OCI-LY7 (cell line): ENCODE measurements at regions not wholly inside any gene's neighbourhood (a gene's known extent, or its start where the extent isn't known, plus 50 kb on each side); places are given as distances from the start of the nearest gene placed in this dataset.

Source experiments
- BruUV-seq: library from RNA; stranded (reverse); fragments of 400-500 nt; replicated peaks from 2 replicates; lab custom pipeline; 2021; lab: Mats Ljungman, UMichigan
- CTCF ChIA-PET: fragments of 300-600 bp; sonication (Branson Sonifier 250); formaldehyde crosslinking; loops from one replicate; lab custom pipeline; 2022; ENCODE audit warnings: antibody characterized with exemption; ENCODE audit not compliant: unreplicated experiment; lab: Charles Lee
- POLR2A ChIA-PET: fragments of 300-600 bp; sonication (Branson Sonifier 250); formaldehyde crosslinking; loops from one replicate; lab custom pipeline; 2022; ENCODE audit warnings: antibody characterized with exemption; lab: Charles Lee
- DNase-seq: peaks from one replicate; pipeline ENCODE4 v3.0.0-alpha.2; 2015; ENCODE audit warnings: low spot score
- H2AFZ ChIP-seq: fragments of 200-600 bp; sonication (generic), shearing (Covaris generic); 2 replicates; pipeline ENCODE4 v1.6.1; 2014; ENCODE audit warnings: mild to moderate bottlenecking, antibody characterized with exemption, low read length, moderate library complexity
- H3K27ac ChIP-seq: fragments of 200-600 bp; sonication (generic); 2 replicates; pipeline ENCODE4 v1.5.1; 2014; ENCODE audit warnings: mixed run types, low read depth, mild to moderate bottlenecking, moderate library complexity, low read length, inconsistent platforms; ENCODE audit not compliant: poor library complexity, severe bottlenecking
- H3K36me3 ChIP-seq: fragments of 200-600 bp; sonication (generic); 2 replicates; pipeline ENCODE4 v1.6.1; 2014; ENCODE audit warnings: mild to moderate bottlenecking, antibody characterized with exemption, low read length, moderate library complexity, mixed read lengths; ENCODE audit not compliant: insufficient read depth
- H3K4me1 ChIP-seq: fragments of 200-600 bp; sonication (generic); 2 replicates; pipeline ENCODE4 v1.5.1; 2014; ENCODE audit warnings: mild to moderate bottlenecking, low read length; ENCODE audit not compliant: insufficient read depth, poor library complexity, severe bottlenecking
- H3K4me2 ChIP-seq: fragments of 200-600 bp; sonication (generic); 2 replicates; pipeline ENCODE4 v1.6.1; 2014; ENCODE audit warnings: mild to moderate bottlenecking, low read length
- H3K4me3 ChIP-seq: fragments of 200-600 bp; sonication (generic); 2 replicates; pipeline ENCODE4 v1.5.1; 2014; ENCODE audit warnings: mild to moderate bottlenecking, low read depth, low read length; ENCODE audit not compliant: poor library complexity, severe bottlenecking
- H3K79me2 ChIP-seq: fragments of 200-600 bp; sonication (generic); 2 replicates; pipeline ENCODE4 v1.6.1; 2016; ENCODE audit warnings: low read depth, mild to moderate bottlenecking, low read length, moderate library complexity, mixed read lengths; ENCODE audit not compliant: insufficient read depth
- H3K9me2 ChIP-seq: fragments of 200-600 bp; sonication (generic); 2 replicates; pipeline ENCODE4 v1.6.1; 2016; ENCODE audit warnings: mild to moderate bottlenecking, low read length, mixed read lengths; ENCODE audit not compliant: insufficient read depth
- H3K9me3 ChIP-seq: fragments of 200-600 bp; sonication (generic); 2 replicates; pipeline ENCODE4 v1.6.1; 2014; ENCODE audit warnings: mild to moderate bottlenecking, mixed run types, low read length, mixed read lengths
- H4K20me1 ChIP-seq: fragments of 200-600 bp; sonication (generic); 2 replicates; pipeline ENCODE4 v1.6.1; 2014; ENCODE audit warnings: mild to moderate bottlenecking, antibody characterized with exemption, low read length, moderate library complexity, mixed read lengths; ENCODE audit not compliant: insufficient read depth
- EZH2phosphoT487 ChIP-seq: fragments of 200-600 bp; sonication (generic); IDR thresholded peaks from 2 replicates; pipeline ENCODE4 v1.6.1; 2018; ENCODE audit warnings: low read depth, borderline replicate concordance, mild to moderate bottlenecking, mixed run types, antibody characterized with exemption, low read length, moderate library complexity, mixed read lengths
- intact Hi-C: fragments of 100-400 bp; cut with micrococcal nuclease; formaldehyde crosslinking; loops from one replicate; pipeline ENCODE4 v1.10.0; 2022; ENCODE audit not compliant: unreplicated experiment
- TF ChIP-seq, protein P1 (sequence below): fragments of 200-600 bp; sonication (generic); conservative IDR thresholded peaks from 2 replicates; pipeline ENCODE4 v1.5.1; 2014; ENCODE audit warnings: mild to moderate bottlenecking, antibody characterized with exemption, low read length, moderate library complexity, mixed read lengths

DNA sequence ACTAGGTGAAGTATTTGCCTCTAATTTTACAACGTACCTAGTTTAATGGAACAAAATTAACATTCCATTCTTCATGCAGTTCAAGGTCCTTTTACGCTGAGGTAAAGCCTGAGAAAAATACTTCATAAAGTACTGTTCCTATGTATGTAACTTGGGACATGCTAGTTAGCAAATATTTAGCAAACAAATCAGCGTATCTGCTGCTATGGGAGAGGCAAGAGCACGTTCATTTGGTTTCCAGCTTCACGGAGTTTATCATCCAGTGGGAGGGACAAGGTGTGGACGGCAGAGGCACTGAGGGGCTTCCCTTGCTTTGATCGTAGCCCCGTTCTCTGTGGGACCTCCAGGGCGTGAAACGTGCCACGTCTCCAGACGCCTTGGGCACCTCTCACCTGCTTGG is 248.8 kb downstream of the IRS2 start:
- Histone ChIP-seq H3K27ac (no peak overlapping the region), H3K79me2 (no peaks in the 10 kb centered on the region), H3K9me2 (no peaks in the 10 kb centered on the region), H4K20me1 (no peaks in the 10 kb centered on the region), H3K4me3 (no peak overlapping the region), H2AFZ (no peak overlapping the region), H3K4me2 (no peak overlapping the region), H3K36me3 (no peaks in the 10 kb centered on the region), H3K4me1 (no peaks in the 10 kb centered on the region), H3K9me3 (no peaks in the 10 kb centered on the region)
- TF ChIP-seq, protein P1, sequence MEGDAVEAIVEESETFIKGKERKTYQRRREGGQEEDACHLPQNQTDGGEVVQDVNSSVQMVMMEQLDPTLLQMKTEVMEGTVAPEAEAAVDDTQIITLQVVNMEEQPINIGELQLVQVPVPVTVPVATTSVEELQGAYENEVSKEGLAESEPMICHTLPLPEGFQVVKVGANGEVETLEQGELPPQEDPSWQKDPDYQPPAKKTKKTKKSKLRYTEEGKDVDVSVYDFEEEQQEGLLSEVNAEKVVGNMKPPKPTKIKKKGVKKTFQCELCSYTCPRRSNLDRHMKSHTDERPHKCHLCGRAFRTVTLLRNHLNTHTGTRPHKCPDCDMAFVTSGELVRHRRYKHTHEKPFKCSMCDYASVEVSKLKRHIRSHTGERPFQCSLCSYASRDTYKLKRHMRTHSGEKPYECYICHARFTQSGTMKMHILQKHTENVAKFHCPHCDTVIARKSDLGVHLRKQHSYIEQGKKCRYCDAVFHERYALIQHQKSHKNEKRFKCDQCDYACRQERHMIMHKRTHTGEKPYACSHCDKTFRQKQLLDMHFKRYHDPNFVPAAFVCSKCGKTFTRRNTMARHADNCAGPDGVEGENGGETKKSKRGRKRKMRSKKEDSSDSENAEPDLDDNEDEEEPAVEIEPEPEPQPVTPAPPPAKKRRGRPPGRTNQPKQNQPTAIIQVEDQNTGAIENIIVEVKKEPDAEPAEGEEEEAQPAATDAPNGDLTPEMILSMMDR, result no peak
- no peak for TF ChIP-seq EZH2phosphoT487
- no peak for DNase-seq
- CTCF ChIA-PET, result no interaction called here
- no TSS peak for BruUV-seq
- POLR2A ChIA-PET, result interaction anchor here (0.6 kb wide), 1 partner anchor 41 kb away, joined by 3 read pairs; no protein-coding TSS in a partner anchor
- intact Hi-C loops, result no loop called here

DNA sequence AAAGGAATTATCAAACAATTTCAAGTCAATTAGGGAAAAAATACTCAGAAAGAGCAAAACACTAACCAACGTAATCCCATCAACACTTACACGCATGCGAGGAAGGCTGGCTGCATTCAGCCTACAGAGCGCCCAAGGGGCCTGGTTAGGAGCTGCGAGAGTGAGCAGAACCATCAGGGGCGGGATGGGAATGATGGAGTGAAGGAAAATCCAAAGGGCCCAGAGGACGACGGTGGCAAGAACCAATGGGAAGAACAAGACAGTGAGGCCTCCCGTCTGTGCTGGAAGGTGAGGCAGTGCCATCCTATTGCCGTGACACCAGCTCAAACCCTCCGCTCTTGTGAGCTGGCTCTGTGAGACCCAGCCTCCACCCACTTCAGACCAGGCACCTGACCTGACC is 253.0 kb downstream of the IRS2 start:
- intact Hi-C loops, result no loop called here
- POLR2A ChIA-PET, result no interaction called here
- H3K27ac ChIP-seq, result no peak overlapping the region
- CTCF ChIA-PET, result interaction anchor here (0.6 kb wide), 1 partner anchor 14 kb away, joined by 3 read pairs; no protein-coding TSS in a partner anchor
- TF ChIP-seq, protein P1, result no peak
- no peak for TF ChIP-seq EZH2phosphoT487
- DNase-seq, result no peak
- no peaks in the 10 kb centered on the region for H3K9me2 ChIP-seq
- H3K36me3 ChIP-seq, result no peaks in the 10 kb centered on the region
- no peaks in the 10 kb centered on the region for H3K9me3 ChIP-seq
- H3K4me1 ChIP-seq, result no peaks in the 10 kb centered on the region
- no peaks in the 10 kb centered on the region for H3K79me2 ChIP-seq
- no TSS peak for BruUV-seq
- H3K4me2 ChIP-seq, result no peak overlapping the region
- H2AFZ ChIP-seq, result no peak overlapping the region
- no peak overlapping the region for H3K4me3 ChIP-seq
- H4K20me1 ChIP-seq, result no peaks in the 10 kb centered on the region

DNA sequence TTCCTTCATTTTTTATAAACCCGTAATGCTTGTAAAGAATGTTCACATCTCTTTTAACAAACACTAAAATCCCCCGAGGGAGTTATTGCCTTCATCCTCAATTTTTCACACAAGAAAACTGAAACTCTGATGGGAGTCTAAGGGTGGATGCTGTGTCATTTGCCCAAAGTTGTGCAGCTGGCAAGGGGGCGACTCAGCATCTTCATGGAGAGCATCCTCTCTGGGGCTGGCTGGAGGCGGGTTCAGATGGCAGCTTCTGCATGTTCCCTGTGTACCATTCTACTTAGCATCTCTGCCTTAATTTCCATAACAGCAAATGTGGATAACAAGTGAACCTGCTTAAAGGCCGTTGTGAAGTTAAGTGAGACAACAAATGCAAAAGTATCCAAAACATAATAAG is 256.4 kb downstream of the IRS2 start:
- BruUV-seq, result no TSS peak
- Histone ChIP-seq H3K4me2 (no peak overlapping the region), H2AFZ (no peak overlapping the region), H3K9me2 (no peaks in the 10 kb centered on the region), H3K4me1 (no peaks in the 10 kb centered on the region), H3K4me3 (no peak overlapping the region), H4K20me1 (no peaks in the 10 kb centered on the region), H3K36me3 (no peaks in the 10 kb centered on the region), H3K9me3 (no peaks in the 10 kb centered on the region), H3K27ac (no peak overlapping the region), H3K79me2 (no peaks in the 10 kb centered on the region)
- intact Hi-C loops, result no loop called here
- DNase-seq, result no peak
- ChIA-PET POLR2A (no interaction called here), CTCF (no interaction called here)
- TF ChIP-seq, protein P1, result no peak
- TF ChIP-seq EZH2phosphoT487, result no peak
